Gastroesophageal sphincter (tissue), 4 donors: ENCODE measurements at regions not wholly inside any gene's neighbourhood (a gene's known extent, or its start where the extent isn't known, plus 50 kb on each side); places are given as distances from the start of the nearest gene placed in this dataset.
"Not testable (repeated sequence)": the region's sequence is repeated elsewhere in the genome, so short reads cannot be mapped to it uniquely, and the experiment has no call there.

Source experiments
- ATAC-seq: fragments of 150-250 bp; one replicate; pipeline ENCODE4 v1.9.1; 2016; ENCODE audit warnings: mild to moderate bottlenecking, moderate library complexity
- H3K27ac ChIP-seq, 4 donors: fragments of 200-600 bp; sonication (generic) in 3 of 4; 1 replicate in 3 of 4; 2 replicates in 1 of 4; pipeline ENCODE4 v1.5.1; 2016 to 2019
- H3K27me3 ChIP-seq: fragments of 200-600 bp; sonication (generic); one replicate; pipeline ENCODE4 v1.5.1; 2019
- H3K36me3 ChIP-seq, 2 donors: fragments of 200-600 bp; sonication (generic); one replicate each; pipeline ENCODE4 v1.5.1; 2019; ENCODE audit warnings: control low read depth in 1 of 2
- H3K4me1 ChIP-seq, 3 donors: fragments of 200-600 bp; sonication (generic); 1 replicate in 2 of 3; 2 replicates in 1 of 3; pipeline ENCODE4 v1.5.1; 2016 to 2019; ENCODE audit warnings: control low read depth in 2 of 3
- H3K4me3 ChIP-seq, 2 donors: fragments of 200-600 bp; sonication (generic); one replicate each; pipeline ENCODE4 v1.5.1; 2019; ENCODE audit warnings: mild to moderate bottlenecking in 1 of 2, moderate library complexity in 1 of 2
- H3K9me3 ChIP-seq, 3 donors: fragments of 200-600 bp; sonication (generic); one replicate each; pipeline ENCODE4 v1.5.1; 2017 to 2019; ENCODE audit warnings: control low read depth in 2 of 3
- CTCF ChIP-seq, 4 experiments: fragments of 200-600 bp in 2 of 4; fragments of 450-650 bp in 2 of 4; sonication (generic) in 1 of 4; IDR thresholded peaks; one replicate each; pipeline ENCODE4 v1.5.1; 2017 to 2019; ENCODE audit warnings: antibody characterized with exemption in 4 of 4, mild to moderate bottlenecking in 2 of 4, moderate library complexity in 2 of 4
- EP300 ChIP-seq: sonication (generic); formaldehyde crosslinking; IDR thresholded peaks from one replicate; pipeline ENCODE4 v1.6.1; 2017; ENCODE audit warnings: antibody characterized with exemption, mild to moderate bottlenecking
- POLR2A ChIP-seq, 2 donors: fragments of 450-650 bp; IDR thresholded peaks; one replicate each; pipeline ENCODE4 v1.6.1; 2017; ENCODE audit warnings: antibody characterized with exemption in 2 of 2, mild to moderate bottlenecking in 2 of 2, moderate library complexity in 1 of 2
- POLR2AphosphoS5 ChIP-seq: sonication (generic); formaldehyde crosslinking; IDR thresholded peaks from one replicate; pipeline ENCODE4 v1.6.1; 2017; ENCODE audit warnings: antibody characterized with exemption
- WGBS, 2 donors: methylation state at CpG; one replicate each; pipeline ENCODE4 v1.1.5; 2018; ENCODE audit warnings: low coverage in 1 of 2; 5-methylcytosine and 5-hydroxymethylcytosine counted together

- no peak for ATAC-seq
- Histone ChIP-seq H3K27ac (no peak overlapping the region), H3K36me3 (no peaks in the 10 kb centered on the region), H3K27me3 (no peaks in the 10 kb centered on the region), H3K9me3 (no peaks in the 10 kb centered on the region), H3K4me1 (no peaks in the 10 kb centered on the region), H3K4me3 (no peak overlapping the region)
- 82 to 100% methylated on average over 1 to 4 of the region's 4 CpGs for WGBS, 2 donors
- TF ChIP-seq CTCF (IDR thresholded peaks at IDR 0.05) (no peak), EP300 (no peak), POLR2AphosphoS5 (no peak), POLR2A (IDR thresholded peaks at IDR 0.05) (no peak)
Observed at GRCh38 chr3:139263798-139264197, 80.0 kb upstream of the MRPS22 start.

GRCh38 chr3:139264375-139264774, 79.4 kb upstream of the MRPS22 start:
- no peak for ATAC-seq
- TF ChIP-seq POLR2A (IDR thresholded peaks at IDR 0.05): no peak
- no peak for TF ChIP-seq CTCF (IDR thresholded peaks at IDR 0.05)
- TF ChIP-seq EP300: no peak
- no peak for TF ChIP-seq POLR2AphosphoS5
- no peak overlapping the region for H3K4me3 ChIP-seq
- no peaks in the 10 kb centered on the region for H3K4me1 ChIP-seq
- H3K36me3 ChIP-seq: no peaks in the 10 kb centered on the region
- H3K9me3 ChIP-seq: no peaks in the 10 kb centered on the region
- WGBS, 2 donors: 67 to 84% methylated on average over 1 to 3 of the region's 3 CpGs
- no peak overlapping the region for H3K27ac ChIP-seq
- H3K27me3 ChIP-seq: no peaks in the 10 kb centered on the region

- no peak overlapping the region for H3K4me3 ChIP-seq
- H3K4me1 ChIP-seq: no peaks in the 10 kb centered on the region
- no peaks in the 10 kb centered on the region for H3K9me3 ChIP-seq
- no peaks in the 10 kb centered on the region for H3K36me3 ChIP-seq
- 76% methylated on average over 4 of the region's 9 CpGs; no CpG with 5 or more reads in 1 of the 2 donors for WGBS, 2 donors
- no peaks in the 10 kb centered on the region for H3K27me3 ChIP-seq
- no peak overlapping the region for H3K27ac ChIP-seq
- TF ChIP-seq POLR2A (IDR thresholded peaks at IDR 0.05): no peak
- ATAC-seq: no peak
Observed at GRCh38 chr3:139265131-139266016, 78.4 kb upstream of the MRPS22 start.

GRCh38 chr3:139267300-139268246, 76.2 kb upstream of the MRPS22 start:
- Histone ChIP-seq H3K4me1 (no peaks in the 10 kb centered on the region), H3K9me3 (no peaks in the 10 kb centered on the region), H3K27ac (no peak overlapping the region), H3K4me3 (no peak overlapping the region), H3K36me3 (no peaks in the 10 kb centered on the region), H3K27me3 (peaks cover 9% of the 10 kb centered on the region)
- no peak for ATAC-seq
- TF ChIP-seq CTCF (IDR thresholded peaks at IDR 0.05) (no peak), EP300 (no peak), POLR2AphosphoS5 (no peak)
- WGBS, 2 donors: 64 to 75% methylated on average over 2 to 4 of the region's 7 CpGs

GRCh38 chr3:139269984-139270383, 73.8 kb upstream of the MRPS22 start:
- 80 to 94% methylated on average over 2 of the region's 2 CpGs for WGBS, 2 donors
- H3K36me3 ChIP-seq: no peaks in the 10 kb centered on the region
- H3K27me3 ChIP-seq: peaks cover 9% of the 10 kb centered on the region
- no peak for TF ChIP-seq POLR2AphosphoS5
- no peak overlapping the region for H3K27ac ChIP-seq
- no peak for ATAC-seq
- no peaks in the 10 kb centered on the region for H3K4me1 ChIP-seq
- no peak overlapping the region for H3K4me3 ChIP-seq
- H3K9me3 ChIP-seq: no peaks in the 10 kb centered on the region

GRCh38 chr3:139270652-139271051, 73.2 kb upstream of the MRPS22 start:
- 69% methylated on average over 2 of the region's 2 CpGs; no CpG with 5 or more reads in 1 of the 2 donors for WGBS, 2 donors

More at GRCh38 chr3:139270652-139271051, 73.2 kb upstream of the MRPS22 start:
- H3K4me3 ChIP-seq, ATAC-seq, H3K36me3 ChIP-seq, H3K4me1 ChIP-seq, H3K9me3 ChIP-seq, H3K27ac ChIP-seq, H3K27me3 ChIP-seq: not testable (repeated sequence)
